HG02884 (cell line): ENCODE measurements at regions not wholly inside any gene's neighbourhood (a gene's known extent, or its start where the extent isn't known, plus 50 kb on each side); places are given as distances from the start of the nearest gene placed in this dataset.
"Not testable (repeated sequence)": the region's sequence is repeated elsewhere in the genome, so short reads cannot be mapped to it uniquely, and the experiment has no call there.

Experiments
- ATAC-seq: cut with Tn5 transposase; IDR thresholded peaks from one replicate; pipeline ENCODE4 v1.9.1; 2021; ENCODE audit warnings: mild to moderate bottlenecking, moderate library complexity; ENCODE audit not compliant: unreplicated experiment

GRCh38 chr6:113755449-113756289 is 101.5 kb upstream of the MARCKS start:
- peak; percentile 77 for ATAC-seq

DNA sequence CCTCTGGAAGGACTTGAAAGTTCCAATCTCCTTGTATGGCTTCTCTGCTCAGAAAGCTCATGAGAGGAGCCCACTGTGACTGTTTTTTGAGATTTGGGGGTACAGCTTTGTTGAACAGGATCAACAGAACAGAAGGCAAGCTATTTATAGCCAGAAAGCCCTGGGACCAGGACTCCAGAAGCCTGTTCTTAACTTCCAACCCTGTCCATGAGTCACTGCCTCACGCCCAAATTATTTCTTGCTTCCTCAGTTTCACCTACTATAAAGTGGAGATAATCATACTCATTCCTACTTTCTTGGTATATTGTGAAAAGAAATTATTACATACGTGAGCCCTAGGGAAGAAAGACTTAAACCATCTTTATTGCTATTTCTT is 100.9 kb upstream of the MARCKS start:
- no peak for ATAC-seq

DNA sequence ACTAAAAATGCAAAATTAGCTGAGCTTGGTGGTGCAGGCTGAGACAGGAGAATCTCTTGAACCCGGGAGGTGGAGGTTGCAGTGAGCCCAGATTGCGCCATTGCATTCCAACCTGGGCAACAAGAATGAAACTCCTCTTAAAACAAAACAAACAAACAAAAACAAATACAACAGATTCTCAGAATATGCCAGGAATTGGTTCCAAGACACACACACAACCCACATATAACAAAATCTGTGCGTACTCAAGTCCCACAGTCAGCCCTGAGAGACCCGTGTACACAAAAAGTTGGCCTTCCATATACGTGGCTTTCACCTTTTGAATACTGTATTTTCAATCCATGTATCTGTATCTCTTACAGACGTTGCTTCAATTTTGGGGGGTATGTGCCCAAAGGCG is 98.9 kb upstream of the MARCKS start:
- ATAC-seq = no peak

DNA sequence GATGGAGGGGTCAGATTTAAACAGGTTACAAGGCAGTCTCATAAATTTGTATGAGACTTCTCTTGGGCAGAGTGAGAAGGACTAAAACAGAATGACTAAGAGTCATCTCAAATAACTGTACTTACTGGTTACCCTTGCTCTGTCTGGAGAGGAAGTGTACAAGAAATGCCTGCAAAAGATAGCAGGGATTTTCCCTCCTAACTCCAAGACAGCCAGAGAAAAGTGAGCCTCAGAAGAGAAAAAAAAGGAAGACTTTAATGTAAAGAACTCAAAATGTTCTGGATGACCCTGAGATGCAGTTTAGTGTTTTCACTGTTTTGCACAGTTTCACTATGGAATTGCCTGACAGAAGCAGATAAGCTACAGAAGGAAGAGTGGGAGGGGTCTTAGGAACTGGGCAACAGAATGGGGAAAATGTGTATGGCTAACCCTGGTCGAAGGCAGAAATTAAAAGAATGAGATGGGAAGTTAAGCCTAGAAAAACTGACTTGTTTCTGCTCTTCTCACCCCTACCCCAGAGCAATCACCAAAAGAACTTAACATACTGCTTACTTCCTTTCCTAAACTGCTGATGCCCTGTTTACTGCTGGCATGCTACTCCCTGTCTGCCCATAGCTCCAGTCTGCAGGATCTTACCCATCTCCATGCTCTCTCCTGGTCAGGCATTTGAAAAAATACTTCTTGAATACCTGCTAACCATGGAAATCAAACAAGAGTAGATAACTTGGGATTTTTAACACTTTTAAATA is 98.1 kb upstream of the MARCKS start:
- ATAC-seq = peak; percentile 28

DNA sequence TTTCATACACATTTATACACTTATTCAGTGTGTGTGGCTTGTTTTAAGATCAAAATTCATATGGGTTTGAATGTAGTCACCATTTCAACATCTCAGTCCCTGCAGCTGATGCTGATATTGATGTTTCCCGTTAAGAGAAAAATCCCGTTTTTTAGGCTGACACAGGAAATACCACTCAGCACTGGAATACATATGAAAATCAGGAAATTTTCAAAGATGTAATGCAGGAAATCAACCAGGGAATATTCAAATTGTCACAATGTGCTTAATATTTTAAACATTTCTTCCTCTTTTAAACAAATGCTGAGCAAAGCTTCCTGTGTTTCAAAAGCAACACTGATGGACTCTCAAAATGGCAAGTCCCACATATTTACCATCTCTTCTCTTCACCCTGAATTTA is 94.5 kb upstream of the MARCKS start:
- no peak for ATAC-seq

DNA sequence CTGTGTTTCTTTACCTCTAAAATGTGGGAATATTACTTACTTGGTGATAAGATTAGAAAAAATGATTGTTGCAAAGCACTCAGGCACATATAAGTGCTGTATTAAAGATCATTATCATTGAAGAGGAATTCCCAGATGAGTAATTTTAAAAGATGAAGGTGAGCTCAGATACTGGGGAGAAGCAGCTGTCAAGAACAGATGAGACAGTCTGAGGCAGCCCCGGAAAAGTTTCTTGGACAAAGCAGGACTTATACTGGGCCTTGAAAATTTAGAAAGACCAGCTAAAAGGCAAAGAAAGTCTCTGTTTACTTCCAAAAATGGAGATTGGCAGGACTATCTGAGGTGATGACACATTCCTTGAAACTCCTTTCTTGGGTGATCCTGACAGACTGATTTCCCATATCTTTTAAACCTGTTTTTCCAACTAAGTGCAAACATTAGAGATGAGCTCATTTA is 93.8 kb upstream of the MARCKS start:
- no peak for ATAC-seq

GRCh38 chr6:113763876-113764275 is 93.3 kb upstream of the MARCKS start:
- ATAC-seq = peak; percentile 84

DNA sequence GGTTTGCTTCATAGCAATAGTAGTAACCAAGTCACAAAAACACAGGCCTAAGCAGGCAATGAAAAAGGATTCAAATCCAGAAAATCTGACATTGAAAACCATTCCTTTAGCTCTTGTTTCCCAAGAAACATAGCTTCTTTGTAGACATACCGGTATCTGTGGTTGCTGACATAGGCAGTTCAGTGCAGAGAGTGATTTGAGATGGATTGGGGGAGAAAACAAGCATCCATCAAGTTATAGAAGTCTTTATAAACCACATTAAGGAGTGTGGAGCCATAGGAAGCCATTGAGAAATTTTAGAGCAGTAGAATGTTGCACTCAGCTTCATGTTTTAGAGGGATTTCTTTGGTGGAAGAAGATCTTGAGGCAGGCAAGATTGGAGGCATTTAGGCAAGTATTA is 91.2 kb upstream of the MARCKS start:
- no peak for ATAC-seq

DNA sequence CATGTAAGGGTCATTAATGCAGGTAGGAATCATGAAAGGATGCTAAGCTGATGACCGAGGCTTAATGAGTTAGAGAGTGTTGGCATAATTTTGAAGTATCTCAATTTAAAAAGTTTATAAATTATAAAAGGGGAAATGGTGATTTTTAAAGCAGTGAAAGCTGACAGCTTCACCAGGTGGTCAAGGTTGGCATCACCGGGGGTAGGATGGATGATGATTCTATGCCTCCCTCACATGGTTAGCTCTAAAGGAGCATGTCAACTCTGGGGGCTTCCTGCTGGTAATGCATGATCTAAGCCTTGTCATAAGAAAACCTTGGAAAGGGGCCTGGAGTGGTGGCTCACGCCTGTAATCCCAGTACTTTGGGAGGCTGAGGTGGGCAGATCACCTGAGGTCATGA is 89.2 kb upstream of the MARCKS start:
- ATAC-seq = no peak

- no peak for ATAC-seq
These were observed 84.2 kb upstream of the MARCKS start for GRCh38 chr6:113772961-113773360.

GRCh38 chr6:113774127-113774825 is 82.9 kb upstream of the MARCKS start:
- no peak for ATAC-seq

DNA sequence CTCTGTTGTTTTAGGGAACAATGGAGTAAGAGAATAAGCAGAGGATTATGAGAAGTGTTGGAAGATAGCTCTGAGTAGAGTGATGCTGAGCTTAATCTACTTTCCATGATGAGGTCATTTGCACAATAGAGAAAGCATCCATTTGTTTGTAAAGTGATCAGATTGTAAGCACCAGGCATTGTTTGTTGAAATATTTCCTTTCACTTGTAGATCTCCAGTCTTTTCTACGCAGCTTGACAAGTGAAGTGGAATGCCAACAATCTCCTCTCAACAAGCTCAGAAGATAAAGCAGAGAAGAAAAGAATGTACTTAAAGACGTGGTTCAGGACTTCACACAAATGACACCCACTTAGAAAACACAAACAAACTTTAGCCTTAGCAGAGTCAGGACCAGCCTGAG is 80.1 kb upstream of the MARCKS start:
- no peak for ATAC-seq

- no peak for ATAC-seq
These were observed 79.5 kb upstream of the MARCKS start for GRCh38 chr6:113777601-113778000.

- no peak for ATAC-seq
These were observed 77.5 kb upstream of the MARCKS start for GRCh38 chr6:113779656-113780055.

- ATAC-seq = no peak
These were observed 74.5 kb upstream of the MARCKS start for GRCh38 chr6:113782636-113783035.

DNA sequence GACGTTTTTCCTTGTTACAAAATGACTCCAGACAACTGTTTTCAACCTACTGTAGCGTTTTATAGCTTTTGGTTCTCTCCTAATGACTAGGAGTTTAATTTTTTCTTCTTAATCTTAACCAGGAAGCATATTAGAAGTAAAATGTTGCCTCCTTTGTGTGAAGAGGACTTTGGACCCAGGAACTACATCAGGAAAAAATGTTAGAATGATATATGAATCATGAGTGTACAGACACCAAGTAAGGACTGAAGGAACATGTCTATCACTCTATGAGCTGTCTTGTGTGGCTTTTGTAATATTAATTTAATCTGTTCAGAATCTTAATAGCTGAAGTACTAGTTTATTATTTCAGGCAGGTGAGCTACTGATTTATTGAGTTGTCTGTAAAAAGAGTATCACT is 71.0 kb upstream of the MARCKS start:
- ATAC-seq = no peak

DNA sequence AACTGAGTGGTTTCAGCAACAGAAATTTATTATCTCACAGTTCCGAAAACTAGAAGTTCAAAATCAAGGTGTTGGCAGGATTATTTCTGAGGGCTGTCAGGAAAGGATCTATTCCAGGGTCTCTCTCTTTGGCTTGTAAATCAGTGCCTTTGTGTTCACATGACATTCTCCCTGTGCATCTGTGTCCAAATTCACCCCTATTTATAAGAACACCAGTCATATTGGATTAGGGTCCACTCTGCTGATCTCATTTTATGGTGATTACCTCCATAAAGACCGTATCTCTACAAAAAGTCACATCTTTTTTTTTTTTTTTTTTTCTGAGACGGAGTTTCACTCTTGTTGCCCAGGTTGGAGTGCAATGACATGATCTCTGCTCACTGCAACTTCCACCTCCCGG is 68.6 kb upstream of the MARCKS start:
- ATAC-seq = no peak

DNA sequence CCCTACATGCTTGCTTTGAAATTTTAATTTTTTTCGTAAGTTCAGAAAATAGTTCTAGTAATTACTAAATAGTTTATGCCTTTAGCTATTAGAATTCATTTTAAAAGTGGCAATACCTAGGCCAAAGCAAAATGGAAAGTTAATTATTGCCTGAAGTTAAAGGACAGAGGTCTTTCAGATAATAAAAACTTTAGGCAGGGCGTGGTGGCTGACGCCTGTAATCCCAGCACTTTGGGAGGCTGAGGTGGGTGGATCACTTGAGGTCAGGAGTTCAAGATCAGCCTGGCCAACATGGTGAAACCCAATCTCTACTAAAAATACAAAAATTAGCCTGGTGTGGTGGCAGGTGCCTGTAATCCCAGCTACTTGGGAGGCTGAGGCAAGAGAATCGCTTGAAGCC is 65.9 kb upstream of the MARCKS start:
- not testable (repeated sequence) for ATAC-seq

- ATAC-seq = not testable (repeated sequence)
These were observed 61.8 kb upstream of the MARCKS start for GRCh38 chr6:113795371-113795770.

DNA sequence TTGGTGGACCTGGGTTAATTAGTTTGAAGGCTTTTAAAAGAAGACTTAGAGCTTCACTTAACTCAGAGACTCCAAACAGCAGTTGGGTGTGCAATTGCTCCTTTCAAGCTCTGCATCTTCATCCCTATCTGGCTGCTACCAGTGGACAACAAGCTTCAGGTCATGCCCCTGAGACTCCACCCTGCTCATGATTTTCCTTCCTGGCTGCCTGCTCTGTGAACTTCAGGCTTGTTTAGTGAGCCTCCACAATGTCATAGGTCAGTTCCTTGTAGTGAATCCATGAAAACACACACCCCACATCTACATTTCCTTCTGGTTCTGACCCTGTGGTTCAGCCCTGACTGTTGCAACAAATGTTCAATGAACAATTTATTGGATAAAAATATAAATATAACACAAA is 61.1 kb upstream of the MARCKS start:
- no peak for ATAC-seq

DNA sequence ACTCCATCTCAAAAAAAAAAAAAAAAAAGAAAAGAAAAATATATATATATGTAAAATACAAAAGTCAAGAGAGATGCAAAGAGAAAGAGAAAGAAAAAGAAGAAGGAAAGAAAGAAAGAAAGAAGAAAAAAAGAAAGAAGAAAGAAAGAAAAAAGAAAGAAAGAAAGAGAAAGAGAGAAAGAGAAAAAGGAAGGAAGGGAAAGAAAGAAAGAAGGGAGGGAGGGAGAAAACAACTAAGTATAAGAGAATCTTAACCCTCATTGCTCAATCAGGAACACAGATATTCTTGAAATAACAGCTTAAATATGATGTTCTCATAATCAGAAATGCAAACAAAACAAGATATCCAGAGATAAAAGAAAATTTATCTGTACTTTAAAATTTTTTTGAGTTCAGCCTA is 54.4 kb upstream of the MARCKS start:
- no peak for ATAC-seq
